ENCODE measurements at regions not wholly inside any gene's neighbourhood (a gene's known extent, or its start where the extent isn't known, plus 50 kb on each side); places are given as distances from the start of the nearest gene placed in this dataset.

- DNase-seq, result no peak
These were observed 624.8 kb upstream of the TMEM132C start for GRCh38 chr12:127642208-127642607.

- DNase-seq, result no peak
These were observed 618.6 kb upstream of the TMEM132C start for GRCh38 chr12:127648321-127648720.

DNA sequence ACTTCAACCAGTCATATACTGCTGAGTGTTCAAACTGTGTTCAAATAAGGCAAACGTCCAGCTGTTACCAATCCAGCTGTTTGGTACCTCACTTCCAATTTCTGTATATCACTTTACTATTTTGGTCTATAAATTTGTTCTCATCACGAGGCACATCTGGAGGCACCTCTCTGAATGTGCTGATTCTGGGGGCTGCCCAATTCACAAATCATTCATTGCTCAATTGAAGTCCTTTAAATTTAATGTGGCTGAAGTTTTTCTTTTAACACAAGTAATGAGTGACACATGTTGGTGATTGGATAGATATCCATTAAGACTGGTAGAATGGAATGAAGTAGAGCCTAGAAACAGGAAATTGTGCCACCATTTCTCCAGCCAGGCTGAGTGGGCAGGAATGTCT, 617.0 kb upstream of the TMEM132C start:
- no peak for DNase-seq

DNA sequence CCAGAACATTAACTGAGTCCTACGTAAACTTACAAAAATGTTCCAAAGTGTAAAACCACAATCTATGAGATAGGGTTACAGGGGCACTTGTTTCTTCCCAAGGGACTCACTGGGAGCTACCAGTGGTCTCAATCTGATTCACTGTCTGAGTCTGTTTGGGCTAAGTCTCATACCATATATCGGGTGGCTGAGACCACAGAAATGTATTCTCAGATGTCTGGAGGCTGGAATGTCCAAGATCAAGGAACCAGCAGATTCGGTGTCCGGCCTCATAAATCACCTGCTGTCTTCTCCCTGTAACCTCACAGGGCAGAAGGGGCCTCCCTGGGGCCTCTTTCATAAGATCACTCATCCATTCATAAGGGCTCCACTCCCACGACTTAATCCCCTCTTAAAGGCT, 616.3 kb upstream of the TMEM132C start:
- DNase-seq, result no peak

DNA sequence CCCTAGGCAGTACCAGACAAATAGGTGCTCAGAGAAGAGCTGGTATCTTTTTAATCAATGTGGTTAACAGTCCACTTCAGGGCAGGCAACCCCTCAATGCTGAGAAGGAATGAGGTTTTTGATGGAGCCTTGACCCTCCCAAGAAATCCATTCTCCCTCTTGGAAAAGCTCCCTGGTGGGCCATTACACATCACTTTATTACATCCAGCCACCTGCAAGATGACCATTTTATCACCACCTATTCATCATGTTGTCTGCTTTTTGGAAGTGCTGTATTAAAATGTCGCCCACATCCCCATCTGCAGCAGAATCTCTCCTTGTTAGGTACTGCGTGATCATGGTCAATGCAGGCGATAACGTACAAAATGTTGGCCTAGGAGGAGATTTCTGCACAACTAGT, 614.7 kb upstream of the TMEM132C start:
- DNase-seq, result no peak

DNA sequence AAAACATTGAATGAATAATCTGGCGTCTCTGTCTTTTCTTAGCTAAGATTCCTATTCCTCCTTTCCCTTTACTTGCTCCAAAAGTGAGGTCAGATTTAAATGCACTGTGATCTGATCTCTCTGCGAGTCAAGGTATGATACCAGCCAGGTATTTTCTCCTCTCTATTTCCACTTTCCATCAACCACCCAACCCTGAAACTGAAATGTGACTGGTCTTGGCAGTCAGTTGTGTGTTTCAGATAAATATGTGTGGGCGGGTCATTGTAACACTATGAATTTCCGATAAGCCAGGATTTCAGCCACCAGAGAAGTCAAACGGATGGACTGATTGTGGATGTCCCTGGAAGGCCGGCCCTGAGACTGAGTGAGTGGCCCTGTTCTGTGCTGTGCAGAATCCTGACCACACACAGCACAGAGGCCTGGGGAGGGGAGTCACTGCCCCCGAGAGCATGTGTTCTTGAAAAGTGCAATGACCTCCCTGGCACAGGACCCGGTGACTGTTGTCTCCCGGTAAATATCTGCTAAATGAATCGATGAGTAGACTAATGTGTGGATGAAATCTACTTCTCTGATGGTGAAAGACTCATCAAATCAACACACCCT, 612.5 kb upstream of the TMEM132C start:
- no peak for DNase-seq

DNA sequence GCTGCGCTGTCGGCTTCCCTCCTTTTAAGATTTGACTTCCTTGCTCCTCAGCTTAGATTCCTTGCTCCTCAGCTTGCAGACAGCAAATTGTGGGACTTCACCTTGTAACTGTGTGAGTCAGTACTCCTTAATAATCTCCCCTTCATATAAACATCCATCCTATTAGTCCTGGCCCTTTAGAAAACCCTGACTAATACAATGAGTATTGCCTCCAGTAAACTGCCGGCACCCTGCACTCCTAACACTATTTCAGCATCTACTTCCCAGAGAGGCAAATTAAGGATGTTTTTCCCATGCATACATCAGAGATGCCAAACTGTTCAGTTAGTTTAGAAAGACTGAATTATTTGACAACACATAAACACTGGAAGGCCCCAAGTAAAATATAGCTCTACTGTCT, 611.3 kb upstream of the TMEM132C start:
- DNase-seq, result no peak

GRCh38 chr12:127656266-127656665, 610.7 kb upstream of the TMEM132C start:
- no peak for DNase-seq

GRCh38 chr12:127657036-127657435, 609.9 kb upstream of the TMEM132C start:
- DNase-seq, result no peak

- no peak for DNase-seq
These were observed 606.0 kb upstream of the TMEM132C start for GRCh38 chr12:127660961-127661360.

GRCh38 chr12:127663716-127664115, 603.3 kb upstream of the TMEM132C start:
- DNase-seq, result no peak

GRCh38 chr12:127664901-127665300, 602.1 kb upstream of the TMEM132C start:
- no peak for DNase-seq

DNA sequence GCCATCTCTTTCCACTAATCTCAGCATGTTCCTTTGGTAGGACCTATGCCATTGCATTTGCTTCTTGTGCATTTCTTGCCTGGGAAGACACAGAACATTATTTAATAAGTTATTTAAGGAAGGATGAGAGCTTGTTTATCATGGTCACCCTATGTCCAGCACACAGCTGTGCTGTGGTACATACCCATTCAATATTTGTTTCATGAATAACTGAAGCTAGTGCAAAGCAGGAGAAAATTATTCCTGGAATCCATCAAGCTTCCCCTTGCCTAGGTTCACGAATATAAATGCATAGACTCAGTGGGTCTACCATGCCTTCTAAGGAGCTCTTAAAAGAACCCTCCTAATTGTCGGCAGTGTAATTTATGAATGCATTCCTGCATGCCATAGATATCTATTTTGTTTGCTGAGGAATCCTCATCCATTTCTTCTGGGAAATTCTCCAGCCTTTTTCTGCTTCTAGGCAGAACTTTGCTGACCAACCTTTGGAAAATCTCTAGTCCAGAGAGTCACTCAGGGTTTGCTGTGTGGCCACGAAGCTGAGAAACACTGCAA, 599.8 kb upstream of the TMEM132C start:
- no peak for DNase-seq

DNA sequence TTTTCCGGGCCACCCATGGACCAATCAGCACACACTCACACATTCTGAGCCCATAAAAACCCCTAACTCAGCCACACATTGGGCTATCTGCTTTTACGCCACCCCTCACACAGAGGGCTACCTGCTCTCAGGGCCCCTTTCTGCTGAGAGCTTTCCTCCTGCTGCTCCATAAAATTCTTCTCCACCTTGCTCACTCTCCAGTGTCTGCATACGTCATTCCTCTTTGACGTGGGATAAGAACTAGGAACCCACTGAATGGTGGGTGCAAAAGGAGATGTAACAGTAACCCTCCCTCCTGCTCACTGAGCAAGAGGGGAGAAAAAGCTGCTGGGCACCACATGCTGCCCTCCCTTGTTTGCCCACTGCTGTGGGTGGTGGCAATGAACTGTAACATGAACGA, 596.7 kb upstream of the TMEM132C start:
- no peak for DNase-seq

DNA sequence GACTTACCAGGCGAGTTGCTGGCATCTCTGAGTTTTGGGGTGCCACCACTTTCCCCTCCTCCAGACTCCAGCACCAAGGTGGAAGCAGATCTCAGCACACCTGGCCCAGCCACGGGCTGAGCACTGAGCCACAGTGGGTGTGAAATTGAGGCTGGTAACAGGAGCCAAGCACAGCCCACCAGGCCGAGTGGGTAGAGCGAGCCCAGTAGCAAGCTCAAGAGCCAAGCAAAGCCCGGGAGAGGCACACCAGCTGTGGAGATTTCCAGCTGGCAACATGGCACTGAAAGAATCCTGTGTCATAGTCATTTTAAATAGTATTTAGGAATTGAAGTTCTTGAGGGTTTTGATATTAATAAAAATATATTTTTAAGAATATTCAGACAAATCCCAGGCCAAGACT, 596.2 kb upstream of the TMEM132C start:
- DNase-seq, result no peak

- no peak for DNase-seq
These were observed 591.0 kb upstream of the TMEM132C start for GRCh38 chr12:127675936-127676335.

- peak; percentile 19 for DNase-seq
These were observed 589.3 kb upstream of the TMEM132C start for GRCh38 chr12:127677537-127678131.

GRCh38 chr12:127678945-127679344, 588.0 kb upstream of the TMEM132C start:
- DNase-seq, result no peak

DNA sequence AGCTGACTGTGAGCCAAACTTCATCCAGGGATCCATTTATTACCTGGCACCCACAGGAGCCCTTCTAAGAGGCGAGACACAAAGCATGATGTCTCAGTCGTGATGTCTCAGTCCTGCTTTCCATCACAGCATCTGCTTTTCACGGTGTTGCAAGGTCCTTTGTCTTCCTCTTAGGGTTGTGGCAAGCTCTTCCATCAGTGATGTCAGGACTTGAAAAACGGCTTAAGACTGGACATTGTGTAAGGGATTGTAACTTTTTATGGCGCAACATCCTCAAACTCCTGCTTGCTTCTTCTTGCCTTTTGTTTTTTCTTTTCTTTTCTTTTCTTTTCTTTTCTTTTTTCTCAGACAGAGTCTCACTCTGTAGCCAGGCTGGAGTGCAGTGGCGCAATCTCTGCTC, 586.5 kb upstream of the TMEM132C start:
- DNase-seq, result no peak

DNA sequence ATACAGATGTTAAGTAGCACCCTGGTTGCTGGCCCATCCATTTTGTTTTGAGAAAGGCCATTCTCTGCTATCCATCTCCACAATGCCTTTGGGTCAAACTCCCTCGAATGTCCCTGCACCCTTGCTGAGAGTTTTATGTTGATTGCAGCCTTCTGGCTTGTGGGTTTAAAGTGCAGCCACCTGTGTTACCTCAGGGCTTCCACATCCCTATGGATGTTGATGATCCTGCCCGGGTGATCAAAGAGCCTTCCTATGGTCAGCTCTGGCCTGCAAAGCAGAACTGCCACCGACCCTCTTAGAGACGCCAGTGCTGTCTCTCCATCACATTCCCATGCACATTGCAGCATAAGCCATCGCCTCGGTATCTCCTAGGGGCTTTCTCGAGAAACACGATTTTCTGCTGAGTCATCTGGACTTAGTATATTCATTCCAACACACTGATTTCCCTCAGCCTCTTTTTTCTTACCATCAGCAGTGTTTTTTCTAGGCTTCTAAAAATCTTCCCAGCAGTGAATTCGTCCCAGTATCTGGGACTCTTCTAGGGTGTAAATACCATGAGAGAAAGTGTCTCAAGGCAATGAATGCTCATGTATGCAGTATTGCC, 585.7 kb upstream of the TMEM132C start:
- DNase-seq, result no peak

GRCh38 chr12:127685491-127685890, 581.5 kb upstream of the TMEM132C start:
- no peak for DNase-seq

DNA sequence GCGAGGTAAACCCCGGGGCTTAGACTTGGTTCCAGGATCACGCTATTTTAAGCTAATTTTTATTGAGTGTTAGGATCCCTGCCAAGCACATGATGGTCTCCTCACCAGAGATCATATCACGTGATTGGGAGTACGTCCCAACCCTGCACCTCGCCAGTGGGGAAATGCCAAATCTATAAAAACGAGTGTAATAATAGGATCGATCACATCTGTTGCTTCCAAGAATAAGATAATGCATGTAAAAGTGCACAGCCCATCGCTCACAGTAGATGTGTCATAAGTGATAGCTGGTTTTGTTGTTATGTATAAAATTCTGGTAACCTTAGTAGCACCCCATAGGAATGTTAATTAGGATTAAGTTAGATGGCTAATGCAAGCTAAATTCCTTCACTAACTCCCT, 581.0 kb upstream of the TMEM132C start:
- DNase-seq, result no peak

- DNase-seq, result no peak
These were observed 579.8 kb upstream of the TMEM132C start for GRCh38 chr12:127687181-127687580.

GRCh38 chr12:127688906-127689428, 578.0 kb upstream of the TMEM132C start:
- no peak for DNase-seq
